HG02623 (cell line): ENCODE measurements at regions not wholly inside any gene's neighbourhood (a gene's known extent, or its start where the extent isn't known, plus 50 kb on each side); places are given as distances from the start of the nearest gene placed in this dataset.
"Not testable (repeated sequence)": the region's sequence is repeated elsewhere in the genome, so short reads cannot be mapped to it uniquely, and the experiment has no call there.

Experiments
- ATAC-seq: cut with Tn5 transposase; IDR thresholded peaks from one replicate; pipeline ENCODE4 v1.9.1; 2021; ENCODE audit warnings: moderate library complexity; ENCODE audit not compliant: unreplicated experiment

- no peak for ATAC-seq
Measured at GRCh38 chr1:184821658-184822057, 67.0 kb upstream of the EDEM3 start.

- ATAC-seq = no peak
Measured at GRCh38 chr1:184820956-184821355, 66.3 kb upstream of the EDEM3 start.

- no peak for ATAC-seq
Measured at GRCh38 chr1:184820218-184820750, 65.6 kb upstream of the EDEM3 start.

- no peak for ATAC-seq
Measured at GRCh38 chr1:184818646-184819045, 64.0 kb upstream of the EDEM3 start.

- not testable (repeated sequence) for ATAC-seq
Measured at GRCh38 chr1:184817003-184817402, 62.3 kb upstream of the EDEM3 start.

- ATAC-seq = no peak
Measured at GRCh38 chr1:184813528-184814089, 59.0 kb upstream of the EDEM3 start.

- no peak for ATAC-seq
Measured at GRCh38 chr1:184811439-184812111, 56.9 kb upstream of the EDEM3 start.

- no peak for ATAC-seq
Measured at GRCh38 chr1:184810735-184811343, 56.2 kb upstream of the EDEM3 start.

- ATAC-seq = no peak
Measured at GRCh38 chr1:184806296-184806721, 51.7 kb upstream of the EDEM3 start.

- ATAC-seq = peak; percentile 80
Measured at GRCh38 chr1:184805667-184806295, 51.1 kb upstream of the EDEM3 start.
